ENCODE measurements at regions not wholly inside any gene's neighbourhood (a gene's known extent, or its start where the extent isn't known, plus 50 kb on each side); places are given as distances from the start of the nearest gene placed in this dataset.
"Not testable (repeated sequence)": the region's sequence is repeated elsewhere in the genome, so short reads cannot be mapped to it uniquely, and the experiment has no call there.

- no peak overlapping the region for H3K4me3 ChIP-seq (IDR thresholded peaks at IDR 0.05; ENCODE audit: insufficient read depth, low read depth, low read length)
- H3K27ac ChIP-seq: no peak overlapping the region
- no peaks in the 10 kb centered on the region for H4K20me1 ChIP-seq (ENCODE audit: insufficient read depth)
- no peaks in the 10 kb centered on the region for H3K79me2 ChIP-seq (ENCODE audit: insufficient read depth, low read depth)
- TF ChIP-seq CTCF (conservative IDR thresholded peaks at IDR 0.05; ENCODE audit: low read depth, low read length): no peak
- H3K9ac ChIP-seq: no peak overlapping the region
- H3K27me3 ChIP-seq (ENCODE audit: insufficient read depth, low read depth): no peaks in the 10 kb centered on the region
- no peak overlapping the region for H3K4me2 ChIP-seq
- H3K36me3 ChIP-seq (ENCODE audit: insufficient read depth): no peaks in the 10 kb centered on the region
- H3K4me1 ChIP-seq (ENCODE audit: low read depth, poor library complexity, severe bottlenecking): no peaks in the 10 kb centered on the region
- no peak overlapping the region for H2AFZ ChIP-seq (ENCODE audit: low read depth)
Observed at GRCh38 chr7:57225666-57226065, 93.4 kb upstream of the ZNF479 start.

GRCh38 chr7:57241236-57241635 lies 109.0 kb upstream of the ZNF479 start:
- H3K27me3 ChIP-seq (ENCODE audit: insufficient read depth, low read depth); H3K36me3 ChIP-seq (ENCODE audit: insufficient read depth); H3K27ac ChIP-seq; H3K9ac ChIP-seq; H2AFZ ChIP-seq (ENCODE audit: low read depth); H3K4me2 ChIP-seq; H3K4me1 ChIP-seq (ENCODE audit: low read depth, poor library complexity, severe bottlenecking); H3K79me2 ChIP-seq (ENCODE audit: insufficient read depth, low read depth); H4K20me1 ChIP-seq (ENCODE audit: insufficient read depth); H3K4me3 ChIP-seq (IDR thresholded peaks at IDR 0.05; ENCODE audit: insufficient read depth, low read depth, low read length): not testable (repeated sequence)

- H3K4me2 ChIP-seq; H3K36me3 ChIP-seq (ENCODE audit: insufficient read depth); H3K79me2 ChIP-seq (ENCODE audit: insufficient read depth, low read depth); H4K20me1 ChIP-seq (ENCODE audit: insufficient read depth); H3K4me3 ChIP-seq (IDR thresholded peaks at IDR 0.05; ENCODE audit: insufficient read depth, low read depth, low read length); H2AFZ ChIP-seq (ENCODE audit: low read depth); H3K27ac ChIP-seq; H3K4me1 ChIP-seq (ENCODE audit: low read depth, poor library complexity, severe bottlenecking); H3K27me3 ChIP-seq (ENCODE audit: insufficient read depth, low read depth); H3K9ac ChIP-seq: not testable (repeated sequence)
Observed at GRCh38 chr7:57243551-57243950, 111.3 kb upstream of the ZNF479 start.

GRCh38 chr7:57244345-57244980 lies 112.2 kb upstream of the ZNF479 start:
- H3K4me1 ChIP-seq (ENCODE audit: low read depth, poor library complexity, severe bottlenecking); H2AFZ ChIP-seq (ENCODE audit: low read depth); H3K27ac ChIP-seq: not testable (repeated sequence)

GRCh38 chr7:57245206-57245605 lies 113.0 kb upstream of the ZNF479 start:
- H3K36me3 ChIP-seq (ENCODE audit: insufficient read depth): no peaks in the 10 kb centered on the region
- no peak overlapping the region for H3K27ac ChIP-seq
- no peaks in the 10 kb centered on the region for H3K79me2 ChIP-seq (ENCODE audit: insufficient read depth, low read depth)
- no peak overlapping the region for H3K4me2 ChIP-seq
- H3K4me3 ChIP-seq (IDR thresholded peaks at IDR 0.05; ENCODE audit: insufficient read depth, low read depth, low read length): no peak overlapping the region
- no peaks in the 10 kb centered on the region for H3K4me1 ChIP-seq (ENCODE audit: low read depth, poor library complexity, severe bottlenecking)
- no peak for TF ChIP-seq CTCF (conservative IDR thresholded peaks at IDR 0.05; ENCODE audit: low read depth, low read length)
- H4K20me1 ChIP-seq (ENCODE audit: insufficient read depth): no peaks in the 10 kb centered on the region
- H3K27me3 ChIP-seq (ENCODE audit: insufficient read depth, low read depth): no peaks in the 10 kb centered on the region
- no peak overlapping the region for H2AFZ ChIP-seq (ENCODE audit: low read depth)
- no peak overlapping the region for H3K9ac ChIP-seq

More at GRCh38 chr7:57244345-57244980, 112.2 kb upstream of the ZNF479 start:
- H3K79me2 ChIP-seq (ENCODE audit: insufficient read depth, low read depth); H3K4me3 ChIP-seq (IDR thresholded peaks at IDR 0.05; ENCODE audit: insufficient read depth, low read depth, low read length); H3K27me3 ChIP-seq (ENCODE audit: insufficient read depth, low read depth); H4K20me1 ChIP-seq (ENCODE audit: insufficient read depth); H3K4me2 ChIP-seq; H3K9ac ChIP-seq; H3K36me3 ChIP-seq (ENCODE audit: insufficient read depth): not testable (repeated sequence)

- H3K27me3 ChIP-seq (ENCODE audit: insufficient read depth, low read depth): no peaks in the 10 kb centered on the region
- no peak overlapping the region for H3K9ac ChIP-seq
- no peak overlapping the region for H2AFZ ChIP-seq (ENCODE audit: low read depth)
- H3K36me3 ChIP-seq (ENCODE audit: insufficient read depth): no peaks in the 10 kb centered on the region
- TF ChIP-seq CTCF (conservative IDR thresholded peaks at IDR 0.05; ENCODE audit: low read depth, low read length): no peak
- no peaks in the 10 kb centered on the region for H4K20me1 ChIP-seq (ENCODE audit: insufficient read depth)
- H3K4me2 ChIP-seq: no peak overlapping the region
- no peak overlapping the region for H3K27ac ChIP-seq
- H3K79me2 ChIP-seq (ENCODE audit: insufficient read depth, low read depth): no peaks in the 10 kb centered on the region
- no peak overlapping the region for H3K4me3 ChIP-seq (IDR thresholded peaks at IDR 0.05; ENCODE audit: insufficient read depth, low read depth, low read length)
- H3K4me1 ChIP-seq (ENCODE audit: low read depth, poor library complexity, severe bottlenecking): no peaks in the 10 kb centered on the region
Observed at GRCh38 chr7:57250801-57251200, 118.6 kb upstream of the ZNF479 start.
